ENCODE measurements at regions not wholly inside any gene's neighbourhood (a gene's known extent, or its start where the extent isn't known, plus 50 kb on each side); places are given as distances from the start of the nearest gene placed in this dataset.
A peak's percentile ranks its signal among the peaks of the same experiment; 100 is the strongest.

DNA sequence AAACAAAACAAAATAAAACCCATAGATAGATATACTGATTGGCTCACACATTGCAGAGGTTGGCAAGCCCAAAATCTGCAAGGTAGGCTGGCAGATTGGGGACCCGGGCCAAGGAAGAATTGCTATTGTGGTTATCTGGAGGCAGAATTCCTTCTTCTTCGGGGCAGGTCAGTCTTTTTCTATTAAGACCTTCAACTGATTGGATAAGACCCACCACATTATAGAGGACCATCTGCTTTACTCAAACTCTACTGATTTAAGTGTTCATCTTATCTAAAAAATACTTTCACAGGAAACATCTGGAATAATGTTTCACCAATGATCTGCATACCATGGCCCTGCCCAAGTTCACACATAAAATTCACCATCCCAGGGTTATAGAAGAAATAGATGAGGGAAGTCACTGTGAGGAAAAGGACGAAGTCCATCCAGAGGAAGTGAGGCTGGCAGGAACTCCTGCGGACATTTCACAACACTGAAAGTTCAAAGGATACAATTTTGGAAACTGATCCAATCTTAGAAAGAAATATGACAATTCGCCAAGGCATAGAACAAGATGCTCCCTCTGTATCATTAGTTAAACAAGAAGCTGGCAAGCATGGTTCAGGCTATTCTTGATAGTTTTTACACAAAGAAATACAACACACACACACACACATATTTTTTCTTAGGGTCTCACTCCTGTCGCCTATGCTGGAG is 127.6 kb upstream of the MED13L start:
- DNase-seq = no peak

DNA sequence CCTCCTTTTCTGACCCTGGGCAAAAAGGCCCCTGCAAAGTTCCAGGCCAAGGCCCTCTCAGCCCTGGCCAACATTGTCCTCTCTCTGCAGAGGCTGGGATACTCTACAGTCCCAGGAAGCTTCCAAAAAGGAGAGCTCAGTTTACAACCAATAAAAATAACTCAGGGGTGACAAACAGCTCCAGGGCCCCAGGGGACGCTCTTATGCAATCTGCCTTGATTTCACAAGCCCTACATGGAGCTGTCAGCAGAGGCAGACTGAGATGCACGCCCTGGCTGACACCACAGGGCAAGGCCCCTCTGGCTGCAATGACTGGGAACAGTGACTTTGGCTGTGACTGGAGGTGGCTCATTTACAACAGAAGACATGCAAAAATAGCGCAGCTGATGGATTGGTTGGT is 129.0 kb upstream of the MED13L start:
- no peak for DNase-seq

DNA sequence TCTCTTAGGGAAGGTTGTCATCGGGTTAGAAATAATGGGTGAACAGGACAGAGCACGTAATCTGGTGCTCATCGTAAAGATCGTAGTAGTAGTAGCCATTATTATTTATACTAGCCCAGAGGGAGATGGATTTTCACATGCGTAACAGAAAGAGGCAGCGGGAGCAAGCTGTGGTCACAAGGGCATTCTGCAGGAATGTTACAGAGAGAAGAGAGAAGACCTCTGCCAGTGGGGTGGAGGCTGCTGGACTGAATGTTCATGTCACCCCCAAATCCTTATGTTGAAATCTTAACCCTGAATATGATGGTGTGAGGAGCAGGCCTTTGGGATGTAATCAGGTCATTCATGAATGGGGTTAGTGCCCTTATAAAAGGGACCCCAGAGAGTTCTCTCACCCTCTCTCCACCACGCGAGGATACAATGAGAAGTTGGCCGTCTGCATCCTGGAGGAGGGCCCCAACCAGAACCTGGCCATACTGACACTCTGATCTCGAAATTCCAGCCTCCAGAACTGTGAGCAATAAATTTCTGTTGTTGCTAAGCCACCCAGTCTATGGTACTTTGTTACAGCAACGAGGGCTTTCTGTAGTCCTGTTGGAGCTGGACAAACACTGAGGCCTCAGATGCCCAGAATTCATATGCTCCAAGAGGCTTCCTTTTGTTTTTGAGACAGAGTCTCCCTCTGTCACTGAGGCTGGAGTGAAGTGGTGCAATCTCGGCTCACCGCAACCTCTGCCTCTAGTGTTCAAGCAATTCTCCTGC is 131.2 kb upstream of the MED13L start:
- DNase-seq = no peak

DNA sequence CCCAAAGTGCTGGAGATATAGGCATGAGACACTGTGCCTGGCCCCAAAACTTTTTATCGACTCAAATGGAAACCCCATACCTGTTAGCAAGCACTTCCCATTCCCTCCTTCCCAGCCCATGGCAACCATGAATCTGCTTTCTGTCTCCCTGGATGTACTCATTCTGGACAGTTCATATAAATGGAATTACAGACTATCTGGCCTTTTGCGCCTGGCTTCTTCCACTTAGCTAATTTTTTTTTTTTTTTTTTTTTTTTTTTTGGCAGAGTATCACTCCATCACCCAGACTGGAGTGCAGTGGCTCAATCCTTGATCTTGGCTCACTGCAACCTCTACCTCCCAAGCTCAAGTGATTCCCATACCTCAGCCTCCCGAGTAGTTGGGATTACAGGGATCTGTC is 134.5 kb upstream of the MED13L start:
- no peak for DNase-seq

DNA sequence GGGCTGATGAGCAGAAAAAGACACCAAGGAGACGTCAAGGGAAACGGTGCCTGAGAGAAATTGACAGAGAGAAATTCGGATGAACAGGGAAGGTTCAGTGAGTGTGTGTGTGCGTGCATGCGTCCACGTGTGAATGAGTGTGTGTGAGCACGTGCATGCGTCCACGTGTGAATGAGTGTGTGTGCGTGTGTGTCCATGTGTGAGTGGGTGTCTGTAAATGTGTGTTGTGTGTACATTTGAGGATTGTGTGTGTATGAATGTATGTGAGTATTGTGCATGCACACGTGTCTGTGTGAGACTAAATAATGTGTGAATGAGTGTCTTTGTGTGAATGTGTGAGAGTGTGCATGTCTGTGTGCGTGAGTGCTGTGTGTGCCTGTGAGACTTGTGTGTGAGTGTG is 137.4 kb upstream of the MED13L start:
- DNase-seq = no peak

DNA sequence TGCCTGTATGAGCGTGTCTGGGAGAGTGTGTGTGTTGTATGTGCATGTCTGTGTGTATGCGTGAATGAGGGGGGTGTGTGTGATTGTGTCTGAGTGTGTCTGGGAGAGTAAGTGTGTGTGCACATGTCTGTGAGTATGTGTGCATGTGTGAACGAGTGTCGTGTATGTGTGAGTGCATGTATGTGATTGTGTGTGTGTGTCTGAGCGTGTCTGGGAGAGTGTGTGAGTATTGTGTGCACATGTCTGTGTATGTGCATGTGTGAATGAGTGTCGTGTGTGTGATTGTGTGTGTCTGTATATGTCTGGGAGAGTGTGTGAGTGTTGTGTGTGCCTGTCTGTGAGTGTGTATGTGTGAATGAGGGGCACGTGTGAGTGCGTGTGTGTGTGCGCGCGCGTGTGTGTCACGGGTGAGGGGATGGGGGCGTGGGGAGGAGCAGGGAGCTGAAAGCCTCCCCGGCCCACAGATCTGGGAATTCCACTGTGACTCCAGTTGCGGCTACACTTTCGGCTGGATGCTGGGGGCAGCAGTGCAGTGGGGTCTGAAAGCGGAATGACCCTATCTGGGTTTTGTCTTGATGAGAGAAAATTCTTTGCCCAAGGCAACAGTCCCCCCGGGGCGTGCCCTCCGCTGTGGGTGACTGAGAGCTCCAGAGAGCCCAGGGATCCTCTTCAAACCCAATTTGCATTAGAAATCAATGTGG is 138.1 kb upstream of the MED13L start:
- DNase-seq = no peak

DNA sequence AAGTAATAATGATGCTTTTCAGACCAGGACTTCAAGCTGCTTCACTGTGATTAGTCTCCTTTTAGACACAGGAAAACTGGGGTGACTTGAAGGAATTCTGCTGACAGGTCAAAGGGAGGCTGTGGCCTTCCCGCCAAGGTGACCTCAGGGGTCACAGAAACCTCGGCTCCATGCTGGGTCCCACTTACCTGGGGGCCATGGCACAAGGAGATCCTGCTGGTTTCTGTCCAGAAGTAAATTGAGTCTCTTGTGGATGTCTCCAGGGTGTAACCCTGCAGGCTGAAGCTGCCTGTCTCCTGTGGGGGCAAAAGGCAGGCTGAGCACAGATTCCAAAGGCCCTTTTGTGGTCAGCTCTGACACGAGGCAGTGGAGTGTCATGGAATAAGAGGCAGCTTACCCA is 138.7 kb upstream of the MED13L start:
- DNase-seq = no peak

DNA sequence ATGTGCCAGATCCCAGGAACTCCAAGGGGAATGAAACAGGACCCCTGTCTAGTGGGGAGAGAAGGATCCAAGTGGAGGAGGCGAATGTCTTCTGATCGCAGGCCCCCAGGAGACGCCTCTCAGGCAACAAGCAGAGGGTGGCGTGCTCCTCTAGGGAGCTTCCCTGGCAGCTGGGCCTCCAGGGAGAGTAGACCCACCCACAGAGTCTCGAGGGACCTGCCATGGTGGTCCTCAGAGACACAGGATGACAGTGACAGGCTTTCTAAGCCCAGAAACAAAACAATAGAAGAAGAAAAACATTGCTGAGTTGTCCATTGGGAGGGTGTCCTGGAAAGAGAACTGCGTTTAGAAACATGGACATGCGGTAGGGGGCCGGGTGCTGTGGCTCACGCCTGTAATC is 140.6 kb upstream of the MAP1LC3B2 start:
- no peak for DNase-seq

DNA sequence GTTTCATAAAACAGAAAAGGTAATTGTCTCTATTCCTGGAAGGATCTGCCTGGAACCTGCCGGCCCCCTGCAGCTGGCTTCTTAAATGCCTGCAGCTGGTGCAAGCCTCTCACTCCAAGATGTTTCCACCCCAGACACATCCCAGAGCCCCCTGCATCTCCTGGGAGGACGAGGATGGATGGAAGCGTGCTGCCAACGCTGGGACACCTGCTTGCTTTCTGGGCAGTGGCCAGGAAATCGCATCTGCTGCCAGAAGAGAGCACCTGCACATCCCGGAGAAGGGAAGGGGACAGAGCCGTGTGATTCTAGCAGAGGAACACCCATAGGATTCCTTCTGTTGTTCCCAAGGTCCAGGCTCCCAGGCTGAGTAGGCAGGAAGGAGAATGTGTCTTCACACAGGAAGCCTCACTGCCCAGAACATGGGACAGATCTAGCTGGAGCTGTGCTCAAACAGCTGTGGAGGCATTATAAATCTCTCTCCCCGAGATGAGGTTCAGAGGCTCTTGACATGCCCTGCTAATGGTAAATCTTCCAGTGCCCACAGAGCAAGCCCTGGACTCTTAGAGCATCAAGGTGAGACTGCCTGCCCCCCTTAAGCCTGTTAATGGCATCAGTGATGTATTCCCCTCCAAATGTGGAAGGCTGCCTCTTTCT is 138.8 kb upstream of the MAP1LC3B2 start:
- DNase-seq = peak; percentile 60

DNA sequence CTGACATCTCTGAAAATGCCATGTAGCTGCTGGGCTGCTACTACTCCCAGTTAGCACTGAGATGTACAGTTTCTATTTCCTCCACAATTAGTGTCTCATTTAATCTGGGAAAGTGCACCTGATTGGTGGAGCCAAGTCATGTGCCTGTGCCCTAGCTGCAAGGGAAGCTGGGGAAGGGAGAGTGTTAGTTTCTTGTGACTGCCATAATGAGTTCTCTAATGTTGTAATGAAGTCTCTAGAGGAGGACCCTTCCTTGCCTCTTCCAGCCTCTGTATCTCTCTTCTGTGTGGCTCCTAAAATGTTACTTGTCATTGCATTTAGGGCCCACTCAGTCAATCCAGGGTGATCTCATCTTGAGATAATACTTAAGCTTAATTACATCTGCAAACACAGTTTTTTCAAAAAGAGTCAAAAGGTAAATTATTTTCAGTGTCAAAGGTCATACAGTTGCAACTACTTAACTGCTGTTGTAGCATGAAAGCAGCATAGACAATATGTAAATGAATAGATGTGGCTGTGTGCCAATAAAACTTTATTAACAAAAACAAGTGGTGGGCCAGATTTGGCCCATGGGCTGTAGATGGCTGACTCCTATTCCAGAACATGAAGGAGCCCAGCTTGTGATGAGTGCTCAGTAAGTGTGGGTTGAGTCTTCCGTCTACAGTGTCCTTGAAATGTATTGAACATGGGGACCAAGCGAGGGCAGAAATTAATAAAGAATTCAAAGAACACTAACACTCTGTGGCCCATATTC is 137.2 kb upstream of the MAP1LC3B2 start:
- DNase-seq = no peak

DNA sequence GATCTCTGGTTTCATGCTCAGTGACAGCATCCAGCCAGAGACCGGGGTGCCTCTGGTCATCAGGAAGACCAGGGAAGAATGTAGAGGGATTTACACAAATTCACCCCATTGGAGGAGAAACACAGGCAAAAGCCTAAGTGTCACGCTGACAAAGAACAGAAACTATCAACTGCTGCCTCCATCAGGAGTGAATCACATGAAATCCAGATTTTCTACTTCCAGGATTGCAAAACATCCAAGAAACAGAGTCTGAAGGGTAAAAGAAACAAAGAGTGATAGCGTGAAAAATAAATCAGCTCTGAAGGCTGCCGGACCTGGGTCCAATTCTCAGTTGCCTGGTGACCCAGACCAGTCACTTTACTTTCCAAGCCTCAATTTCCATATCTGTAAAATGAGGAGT is 136.1 kb upstream of the MAP1LC3B2 start:
- DNase-seq = no peak

DNA sequence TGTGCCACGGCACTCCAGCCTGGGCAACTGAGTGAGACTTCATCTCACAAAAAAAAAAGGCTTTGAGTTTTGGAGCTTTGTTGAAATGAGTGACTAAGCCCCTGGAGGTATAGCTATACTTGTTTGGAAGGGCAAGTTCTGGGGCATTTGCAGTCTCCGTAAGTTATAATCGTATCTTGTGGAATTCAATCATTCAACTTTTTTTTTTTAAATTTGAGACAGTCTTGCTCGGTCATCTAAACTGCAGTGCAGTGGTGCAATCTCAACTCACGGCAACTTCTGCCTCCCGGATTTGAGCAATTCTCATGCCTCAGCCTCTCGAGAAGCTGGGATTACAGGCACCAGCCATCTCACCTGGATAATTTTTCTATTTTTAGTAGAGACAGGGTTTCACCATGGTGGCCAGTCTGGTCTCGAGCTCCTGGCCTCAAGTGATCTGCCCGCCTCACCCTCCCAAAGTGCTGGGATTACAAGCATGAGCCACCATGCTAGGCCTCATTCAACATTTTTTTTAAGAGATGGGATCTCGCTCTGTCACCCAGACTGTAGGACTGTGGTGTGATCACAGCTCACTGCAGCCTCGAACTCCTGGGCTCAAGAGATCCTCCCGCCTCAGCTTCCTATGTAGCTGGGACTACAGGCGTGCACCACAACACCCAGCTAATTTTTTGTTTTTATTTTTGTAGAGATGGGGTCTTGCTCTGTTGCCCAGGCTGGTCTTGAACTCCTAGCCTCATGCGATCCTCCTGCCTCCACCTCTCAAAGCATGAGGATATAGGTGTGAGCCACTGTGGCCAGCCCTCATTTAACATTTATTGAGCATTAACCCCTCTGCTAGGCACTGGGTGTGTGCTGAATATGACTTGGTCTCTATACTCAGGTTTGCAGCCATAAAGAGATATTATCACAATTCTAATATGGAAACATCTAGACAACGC is 133.7 kb upstream of the MAP1LC3B2 start:
- DNase-seq = no peak

DNA sequence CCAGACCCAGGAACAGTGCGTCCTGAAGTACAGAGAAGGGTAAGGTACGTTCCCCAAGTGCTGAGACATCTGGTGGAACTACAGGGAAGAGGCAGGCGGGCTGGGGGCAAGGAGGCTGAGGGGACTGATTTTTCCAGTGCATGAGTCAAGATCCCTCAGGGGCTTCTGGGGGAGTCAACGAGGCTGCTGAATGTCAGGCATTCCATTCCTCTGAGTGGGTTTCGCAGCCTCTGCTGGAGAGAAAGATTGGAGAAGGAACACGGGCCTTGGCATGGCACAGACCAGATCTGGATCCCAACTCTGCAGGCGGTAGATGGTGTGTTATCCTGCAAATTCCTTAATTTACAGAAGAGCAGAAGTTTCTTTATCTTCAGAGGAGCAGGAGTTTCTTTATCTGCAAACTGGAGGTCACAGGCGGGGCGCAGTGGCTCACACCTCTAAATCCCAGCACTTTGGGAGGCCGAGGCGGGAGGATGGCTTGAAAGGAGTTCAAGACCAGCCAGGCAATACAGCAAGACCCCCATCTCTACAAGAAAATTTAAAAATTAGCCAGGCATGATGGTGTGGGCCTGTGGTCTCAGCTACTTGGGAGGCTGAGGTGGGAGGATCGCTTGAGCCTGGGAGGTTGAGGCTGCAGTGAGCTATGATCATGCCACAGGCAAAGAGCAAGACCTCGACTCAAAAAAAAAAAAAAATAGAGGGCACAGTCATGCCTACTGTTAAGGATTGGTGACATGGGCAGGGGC is 132.6 kb upstream of the MAP1LC3B2 start:
- no peak for DNase-seq

DNA sequence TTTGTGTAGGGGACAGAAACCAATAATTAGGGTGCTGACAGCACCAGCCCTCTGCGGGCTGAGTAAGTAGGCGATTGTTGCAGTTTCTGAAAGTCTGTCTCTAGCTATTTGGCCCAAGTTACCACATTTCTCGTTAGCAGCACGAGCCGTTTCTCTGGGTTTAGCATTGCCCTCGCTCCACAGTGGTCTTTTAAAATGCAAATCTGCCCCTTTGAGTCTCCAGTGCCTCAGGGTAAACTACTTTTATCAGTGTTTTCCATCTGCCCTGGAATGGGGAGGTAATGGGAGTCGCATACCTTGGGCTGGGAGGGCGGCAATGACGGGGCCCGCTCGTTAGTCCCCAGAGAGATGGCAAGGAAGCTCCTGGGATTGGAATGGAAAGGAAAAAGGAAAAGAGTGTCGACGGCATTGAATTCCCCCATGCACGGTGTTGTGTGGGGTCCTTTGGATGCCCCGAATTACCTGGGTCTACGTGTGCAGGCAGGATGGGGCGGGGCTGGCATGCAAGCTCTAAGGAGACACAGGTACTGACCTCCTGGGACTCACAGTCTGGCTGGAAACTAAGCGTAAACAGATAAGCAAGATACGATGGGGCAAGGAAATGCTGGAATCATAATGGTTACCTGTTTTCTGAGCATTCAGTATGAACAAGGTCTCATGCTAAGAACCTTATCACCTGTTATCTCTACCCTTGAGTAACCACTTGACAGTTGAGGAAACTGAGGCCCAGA is 131.8 kb upstream of the MAP1LC3B2 start:
- DNase-seq = no peak

DNA sequence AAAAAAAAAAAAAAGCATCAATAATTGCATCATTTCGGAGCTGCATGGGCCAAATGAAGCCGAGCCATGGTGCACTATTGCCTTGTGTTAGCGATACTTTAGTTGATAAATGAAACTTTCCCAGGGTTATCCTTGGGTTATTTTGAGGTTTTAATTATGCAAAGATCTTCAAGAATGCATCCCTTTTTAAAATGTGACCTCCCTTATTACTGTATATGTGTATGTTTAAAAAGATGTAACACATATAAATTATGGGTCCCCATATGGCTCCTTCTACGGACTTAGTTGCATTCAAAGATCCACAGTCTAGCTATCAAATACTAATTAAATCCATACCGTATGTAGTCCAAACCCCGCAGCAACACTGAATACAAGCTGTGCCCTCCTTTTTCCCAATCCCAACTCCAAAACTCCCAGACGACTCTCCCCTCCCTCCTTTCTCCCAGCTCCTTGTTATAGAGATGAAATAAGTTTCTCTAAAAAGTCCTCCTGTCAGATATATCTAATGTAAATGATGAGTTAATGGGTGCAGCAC is 129.3 kb upstream of the MAP1LC3B2 start:
- no peak for DNase-seq

DNA sequence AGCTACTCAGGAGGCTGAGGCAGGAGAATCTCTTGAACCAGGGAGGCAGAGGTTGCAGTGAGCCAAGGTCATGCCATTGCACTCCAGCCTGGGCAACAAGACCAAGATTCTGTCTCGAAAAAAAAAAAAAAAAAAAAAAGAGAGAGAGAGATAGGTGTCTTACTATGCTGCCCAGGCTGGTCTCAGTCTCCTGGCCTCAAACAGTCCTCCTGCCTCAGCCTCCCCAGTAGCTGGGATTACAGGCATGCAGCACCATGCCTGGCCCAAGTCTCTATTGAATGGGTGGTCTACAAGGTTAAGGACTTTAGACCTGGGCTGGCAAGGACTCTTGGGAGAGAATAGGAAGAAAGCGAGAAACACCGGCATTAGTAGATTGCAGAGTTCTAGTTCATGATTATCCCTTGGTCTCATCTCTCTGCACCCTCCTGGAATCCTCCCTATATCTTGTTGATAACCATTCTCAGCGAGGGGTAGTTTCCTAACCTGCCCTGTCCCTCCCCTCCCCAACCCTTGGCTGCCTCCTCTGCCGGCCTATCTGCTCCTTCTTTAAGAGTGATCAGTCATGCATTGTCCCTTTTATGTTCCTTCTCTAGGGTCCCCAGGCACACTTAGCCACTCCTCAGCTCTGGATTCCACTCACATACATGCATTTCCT is 128.1 kb upstream of the MAP1LC3B2 start:
- DNase-seq = no peak

DNA sequence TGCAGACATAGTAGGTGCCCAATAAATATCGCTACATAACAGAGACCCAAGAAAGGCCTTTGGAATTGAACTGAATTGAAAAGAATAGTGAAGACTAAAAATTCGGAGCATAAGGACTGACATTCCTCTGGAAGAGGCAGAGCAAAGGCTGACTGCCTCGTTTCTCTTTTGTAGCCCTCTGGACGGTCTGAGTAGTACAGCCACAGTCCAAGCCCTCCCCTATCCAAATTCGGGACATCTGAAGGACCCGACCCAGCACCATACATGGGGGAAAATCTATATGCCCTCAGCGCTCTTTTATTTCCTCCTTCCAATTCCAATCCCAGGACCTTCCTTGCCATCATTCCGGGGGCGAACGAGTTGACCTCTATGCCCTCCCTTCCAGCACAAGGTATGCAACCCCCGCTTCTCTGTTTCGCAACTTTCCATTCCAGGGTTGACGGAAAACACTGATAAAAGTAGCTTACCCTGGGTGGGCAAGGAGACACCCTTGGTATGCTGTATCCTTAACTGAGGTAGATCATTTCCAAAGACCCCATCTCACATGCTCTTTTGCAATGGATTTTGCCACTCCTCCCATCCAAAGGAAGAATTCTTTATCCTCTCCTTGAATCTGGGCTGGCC is 127.4 kb upstream of the MAP1LC3B2 start:
- no peak for DNase-seq

DNA sequence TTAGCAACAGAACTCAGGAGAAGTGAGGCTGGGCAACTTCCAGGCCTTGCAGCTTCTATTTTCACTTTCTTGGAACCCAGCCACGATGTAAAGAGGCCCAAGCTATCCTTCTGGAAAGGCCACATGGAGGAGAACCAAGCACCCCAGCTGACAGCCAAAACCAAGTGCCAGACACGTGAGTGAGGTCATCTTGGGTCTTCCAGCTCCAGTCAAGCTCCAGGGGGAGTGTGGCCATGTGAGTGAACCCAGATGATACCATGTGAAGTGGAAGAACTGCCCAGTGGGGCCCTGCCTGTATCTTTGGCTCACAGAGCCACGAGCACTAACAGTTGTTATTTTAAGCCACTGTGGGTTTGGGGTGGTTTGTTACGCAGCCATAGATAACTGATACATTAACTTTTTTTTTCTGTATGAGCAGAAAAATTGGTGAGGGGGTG is 126.8 kb upstream of the MAP1LC3B2 start:
- DNase-seq = no peak

DNA sequence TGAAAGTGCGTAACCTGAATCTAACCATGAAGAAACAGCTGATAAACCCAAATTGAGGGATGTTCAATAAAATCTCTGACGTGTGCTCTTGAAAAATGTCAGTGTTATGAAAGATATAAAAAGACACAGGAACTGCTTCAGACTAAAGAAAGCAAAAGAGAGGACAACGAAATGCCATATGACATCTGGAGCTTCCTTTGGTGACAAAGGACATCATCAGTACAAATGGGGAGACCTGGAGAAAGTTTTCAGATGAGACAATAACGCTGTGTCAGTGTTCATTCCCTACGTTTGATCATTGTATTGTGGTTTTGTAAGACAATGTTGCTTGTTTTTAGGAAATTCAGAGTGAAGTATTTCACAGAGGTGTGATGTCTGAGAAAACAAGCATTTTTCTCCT is 125.9 kb upstream of the MAP1LC3B2 start:
- DNase-seq = no peak
